Naive thymus-derived CD4-positive, alpha-beta T cell (primary cell): ENCODE measurements at regions not wholly inside any gene's neighbourhood (a gene's known extent, or its start where the extent isn't known, plus 50 kb on each side); places are given as distances from the start of the nearest gene placed in this dataset.

ENCODE experiments used
- ATAC-seq: fragments of 150-1000 bp; cut with Tn5 transposase; 2 replicates; pipeline ENCODE4 v1.10.0; 2021; ENCODE audit warnings: mild to moderate bottlenecking, moderate library complexity
- CTCF ChIA-PET: fragments of 350-600 bp; sonication (Branson Sonifier 250); formaldehyde crosslinking; loops from one replicate; lab custom pipeline; 2021; ENCODE audit warnings: antibody characterized with exemption; lab: Charles Lee
- POLR2A ChIA-PET: fragments of 350-600 bp; sonication (Branson Sonifier 250); formaldehyde crosslinking; loops from one replicate; lab custom pipeline; 2021; ENCODE audit warnings: antibody characterized with exemption, inconsistent platforms; lab: Charles Lee
- DNase-seq, 9 donors: peaks; one replicate each; pipeline versions ENCODE4 v3.0.0 to v3.0.0-alpha.2; 2020 to 2022; ENCODE audit warnings: mixed read lengths in 1 of 9
- H3K27ac ChIP-seq: one replicate; pipeline ENCODE4 v1.7.0; 2013; ENCODE audit warnings: mild to moderate bottlenecking, low read depth, low read length, moderate library complexity
- H3K27me3 ChIP-seq, 2 donors: one replicate each; pipeline ENCODE4 v1.7.0; 2013; ENCODE audit warnings: low read length in 2 of 2, mild to moderate bottlenecking in 2 of 2, moderate library complexity in 2 of 2; ENCODE audit not compliant: control insufficient read depth in 2 of 2, insufficient read depth in 2 of 2
- H3K36me3 ChIP-seq, 3 experiments: 1 replicate in 2 of 3; 2 replicates in 1 of 3; pipeline ENCODE4 v1.7.0; 2013; ENCODE audit warnings: low read length in 3 of 3, mild to moderate bottlenecking in 3 of 3, moderate library complexity in 1 of 3; ENCODE audit not compliant: insufficient read depth in 3 of 3, control insufficient read depth in 2 of 3
- H3K4me1 ChIP-seq, 2 donors: one replicate each; pipeline ENCODE4 v1.7.0; 2013; ENCODE audit warnings: low read length in 2 of 2, mild to moderate bottlenecking in 2 of 2, moderate library complexity in 1 of 2; ENCODE audit not compliant: control insufficient read depth in 2 of 2, insufficient read depth in 2 of 2
- H3K4me3 ChIP-seq: 2 replicates; pipeline ENCODE4 v1.7.0; 2013; ENCODE audit warnings: mild to moderate bottlenecking, low read length
- H3K9me3 ChIP-seq, 3 experiments: 1 replicate in 2 of 3; 2 replicates in 1 of 3; pipeline ENCODE4 v1.7.0; 2013; ENCODE audit warnings: low read length in 3 of 3; ENCODE audit not compliant: control insufficient read depth in 2 of 3
- H3K27ac Mint-ChIP-seq, 9 donors: one replicate each; pipeline ENCODE4 v1.8.0; 2020 to 2022; ENCODE audit warnings: mixed read lengths in 9 of 9, mild to moderate bottlenecking in 8 of 9, moderate library complexity in 5 of 9, inconsistent platforms in 2 of 9
- H3K27me3 Mint-ChIP-seq, 5 donors: one replicate each; pipeline ENCODE4 v1.8.0; 2021 to 2022; ENCODE audit warnings: mixed read lengths in 5 of 5, mild to moderate bottlenecking in 1 of 5
- H3K36me3 Mint-ChIP-seq, 5 donors: one replicate each; pipeline ENCODE4 v1.8.0; 2020 to 2022; ENCODE audit warnings: mixed read lengths in 5 of 5, mild to moderate bottlenecking in 3 of 5, inconsistent platforms in 1 of 5
- H3K4me1 Mint-ChIP-seq, 7 donors: one replicate each; pipeline ENCODE4 v1.8.0; 2020 to 2022; ENCODE audit warnings: mixed read lengths in 7 of 7, mild to moderate bottlenecking in 3 of 7, inconsistent platforms in 1 of 7
- H3K4me3 Mint-ChIP-seq, 10 donors: one replicate each; pipeline ENCODE4 v1.8.0; 2020 to 2022; ENCODE audit warnings: mild to moderate bottlenecking in 10 of 10, mixed read lengths in 10 of 10, moderate library complexity in 6 of 10, inconsistent platforms in 2 of 10
- H3K9me3 Mint-ChIP-seq, 11 donors: one replicate each; pipeline ENCODE4 v1.8.0; 2020 to 2022; ENCODE audit warnings: mixed read lengths in 11 of 11, mild to moderate bottlenecking in 4 of 11, inconsistent platforms in 1 of 11, moderate library complexity in 1 of 11
- intact Hi-C, 2 donors: fragments of 100-400 bp; cut with micrococcal nuclease; formaldehyde crosslinking; loops; one replicate each; pipeline ENCODE4 v1.15.1; 2023

- ATAC-seq = no peak
- POLR2A ChIA-PET = no interaction called here
These were observed 440.5 kb upstream of the ID2 start for GRCh38 chr2:8241317-8241716.

GRCh38 chr2:8242739-8243138 lies 439.1 kb upstream of the ID2 start:
- ChIA-PET POLR2A (no interaction called here), CTCF (no interaction called here)
- DNase-seq (no peak), ATAC-seq (no peak)
- H3K27ac ChIP-seq = no peak overlapping the region
- H3K36me3 ChIP-seq = no peaks in the 10 kb centered on the region
- H3K4me1 ChIP-seq = no peaks in the 10 kb centered on the region
- Mint-ChIP-seq H3K27me3 (no peaks in the 10 kb centered on the region), H3K4me1 (peaks cover 0 to 32% (median 5%) of the 10 kb centered on the region in 7 donors), H3K9me3 (peaks cover 1 to 36% (median 19%) of the 10 kb centered on the region in 11 donors), H3K36me3 (peaks cover 0 to 31% (median 0%) of the 10 kb centered on the region in 5 donors), H3K4me3 (no peak overlapping the region), H3K27ac (no peak overlapping the region)
- intact Hi-C loops = no loop called here
- H3K4me3 ChIP-seq = no peak overlapping the region
- peaks cover 0 to 7% (median 0%) of the 10 kb centered on the region in 3 experiments for H3K9me3 ChIP-seq
- H3K27me3 ChIP-seq = no peaks in the 10 kb centered on the region

More at GRCh38 chr2:8241317-8241716, 440.5 kb upstream of the ID2 start:
- Histone ChIP-seq H3K4me3 (no peak overlapping the region), H3K27me3 (no peaks in the 10 kb centered on the region), H3K4me1 (no peaks in the 10 kb centered on the region), H3K27ac (no peak overlapping the region), H3K9me3 (peaks cover 0 to 6% (median 0%) of the 10 kb centered on the region in 3 experiments), H3K36me3 (no peaks in the 10 kb centered on the region)
- peaks cover 1 to 30% (median 16%) of the 10 kb centered on the region in 11 donors for H3K9me3 Mint-ChIP-seq
- peaks cover 0 to 7% (median 0%) of the 10 kb centered on the region in 5 donors for H3K27me3 Mint-ChIP-seq
- DNase-seq = no peak
- intact Hi-C loops = no loop called here
- peaks cover 0 to 34% (median 5%) of the 10 kb centered on the region in 7 donors for H3K4me1 Mint-ChIP-seq
- peaks cover 0 to 22% (median 0%) of the 10 kb centered on the region in 5 donors for H3K36me3 Mint-ChIP-seq
- no peak overlapping the region for H3K4me3 Mint-ChIP-seq
- CTCF ChIA-PET = no interaction called here
- H3K27ac Mint-ChIP-seq = no peak overlapping the region

GRCh38 chr2:8243748-8244400 lies 438.0 kb upstream of the ID2 start:
- Histone ChIP-seq H3K27me3 (no peaks in the 10 kb centered on the region), H3K9me3 (peaks cover 0 to 7% (median 0%) of the 10 kb centered on the region in 3 experiments), H3K36me3 (no peaks in the 10 kb centered on the region), H3K27ac (no peak overlapping the region), H3K4me3 (no peak overlapping the region), H3K4me1 (no peaks in the 10 kb centered on the region)
- Mint-ChIP-seq H3K27ac (no peak overlapping the region), H3K4me3 (no peak overlapping the region), H3K36me3 (peaks cover 0 to 31% (median 0%) of the 10 kb centered on the region in 5 donors), H3K9me3 (peaks cover 1 to 41% (median 19%) of the 10 kb centered on the region in 11 donors), H3K4me1 (peaks cover 0 to 24% (median 5%) of the 10 kb centered on the region in 7 donors), H3K27me3 (no peaks in the 10 kb centered on the region)
- no peak for ATAC-seq
- intact Hi-C loops = no loop called here
- POLR2A ChIA-PET = no interaction called here
- CTCF ChIA-PET = no interaction called here
- no peak for DNase-seq

GRCh38 chr2:8244639-8245038 lies 437.2 kb upstream of the ID2 start:
- H3K4me3 ChIP-seq = no peak overlapping the region
- H3K27ac ChIP-seq = no peak overlapping the region
- no peaks in the 10 kb centered on the region for H3K4me1 ChIP-seq
- peaks cover 0 to 7% (median 0%) of the 10 kb centered on the region in 3 experiments for H3K9me3 ChIP-seq
- peak; percentile 64 for ATAC-seq
- intact Hi-C loops = no loop called here
- no peak for DNase-seq
- Mint-ChIP-seq H3K9me3 (peaks cover 1 to 41% (median 19%) of the 10 kb centered on the region in 11 donors), H3K36me3 (peaks cover 0 to 31% (median 0%) of the 10 kb centered on the region in 5 donors), H3K4me1 (peaks cover 0 to 17% (median 1%) of the 10 kb centered on the region in 7 donors), H3K27ac (no peak overlapping the region), H3K27me3 (no peaks in the 10 kb centered on the region), H3K4me3 (no peak overlapping the region)
- no peaks in the 10 kb centered on the region for H3K27me3 ChIP-seq
- POLR2A ChIA-PET = no interaction called here
- CTCF ChIA-PET = interaction anchor here (0.8 kb wide), 1 partner anchor 108 kb away, joined by 3 read pairs; no protein-coding TSS in a partner anchor
- H3K36me3 ChIP-seq = no peaks in the 10 kb centered on the region

- H3K9me3 ChIP-seq = peaks cover 0 to 7% (median 0%) of the 10 kb centered on the region in 3 experiments
- H3K27me3 Mint-ChIP-seq = peaks cover 0 to 5% (median 0%) of the 10 kb centered on the region in 5 donors
- CTCF ChIA-PET = no interaction called here
- H3K36me3 ChIP-seq = no peaks in the 10 kb centered on the region
- intact Hi-C loops = no loop called here
- no peaks in the 10 kb centered on the region for H3K4me1 ChIP-seq
- ATAC-seq = no peak
- peaks cover 4 to 54% (median 25%) of the 10 kb centered on the region in 11 donors for H3K9me3 Mint-ChIP-seq
- H3K4me3 ChIP-seq = no peak overlapping the region
- no peak overlapping the region for H3K4me3 Mint-ChIP-seq
- H3K4me1 Mint-ChIP-seq = peaks cover 0 to 3% (median 0%) of the 10 kb centered on the region in 7 donors
- no peak for DNase-seq
- peaks cover 0 to 33% (median 7%) of the 10 kb centered on the region in 5 donors for H3K36me3 Mint-ChIP-seq
- no peak overlapping the region for H3K27ac ChIP-seq
- H3K27ac Mint-ChIP-seq = no peak overlapping the region
- POLR2A ChIA-PET = no interaction called here
- H3K27me3 ChIP-seq = no peaks in the 10 kb centered on the region
These were observed 435.7 kb upstream of the ID2 start for GRCh38 chr2:8246137-8246536.

- H3K27me3 Mint-ChIP-seq = peaks cover 0 to 5% (median 0%) of the 10 kb centered on the region in 5 donors
These were observed 433.8 kb upstream of the ID2 start for GRCh38 chr2:8247905-8248622.

More at GRCh38 chr2:8247905-8248622, 433.8 kb upstream of the ID2 start:
- Mint-ChIP-seq H3K9me3 (peaks cover 4 to 58% (median 24%) of the 10 kb centered on the region in 11 donors), H3K4me1 (peaks cover 0 to 3% (median 0%) of the 10 kb centered on the region in 7 donors), H3K27ac (no peak overlapping the region), H3K36me3 (peaks cover 0 to 34% (median 7%) of the 10 kb centered on the region in 5 donors), H3K4me3 (no peak overlapping the region)
- ChIA-PET CTCF (no interaction called here), POLR2A (no interaction called here)
- Histone ChIP-seq H3K4me3 (no peak overlapping the region), H3K36me3 (no peaks in the 10 kb centered on the region), H3K4me1 (no peaks in the 10 kb centered on the region), H3K27ac (no peak overlapping the region), H3K9me3 (peaks cover 0 to 7% (median 0%) of the 10 kb centered on the region in 3 experiments), H3K27me3 (no peaks in the 10 kb centered on the region)
- DNase-seq = no peak
- intact Hi-C loops = no loop called here
- ATAC-seq = no peak
